ENCODE measurements at regions not wholly inside any gene's neighbourhood (a gene's known extent, or its start where the extent isn't known, plus 50 kb on each side); places are given as distances from the start of the nearest gene placed in this dataset.
"Not testable (repeated sequence)": the region's sequence is repeated elsewhere in the genome, so short reads cannot be mapped to it uniquely, and the experiment has no call there.

GRCh38 chr14:106280876-106281275, 754.5 kb downstream of the TMEM121 start:
- DNase-seq, result no peak
- no peaks in the 10 kb centered on the region for H3K36me3 ChIP-seq
- H3K9me3 ChIP-seq, result no peaks in the 10 kb centered on the region
- H3K4me3 ChIP-seq, result no peak overlapping the region
- no peaks in the 10 kb centered on the region for H3K27me3 ChIP-seq

GRCh38 chr14:106286697-106287290, 760.4 kb downstream of the TMEM121 start:
- Histone ChIP-seq H3K4me3 (no peak overlapping the region), H3K9me3 (no peaks in the 10 kb centered on the region), H3K27me3 (no peaks in the 10 kb centered on the region), H3K36me3 (no peaks in the 10 kb centered on the region)
- no peak for DNase-seq

- H3K27me3 ChIP-seq, result no peaks in the 10 kb centered on the region
- no peaks in the 10 kb centered on the region for H3K36me3 ChIP-seq
- no peak for DNase-seq
- no peak overlapping the region for H3K4me3 ChIP-seq
- no peaks in the 10 kb centered on the region for H3K9me3 ChIP-seq
Observed at GRCh38 chr14:106287506-106287905, 761.1 kb downstream of the TMEM121 start.

- DNase-seq, result no peak
- Histone ChIP-seq H3K27me3 (no peaks in the 10 kb centered on the region), H3K9me3 (no peaks in the 10 kb centered on the region), H3K36me3 (no peaks in the 10 kb centered on the region), H3K4me3 (no peak overlapping the region)
Observed at GRCh38 chr14:106291626-106292025, 765.2 kb downstream of the TMEM121 start.

GRCh38 chr14:106294324-106294723, 767.9 kb downstream of the TMEM121 start:
- Histone ChIP-seq H3K4me3 (no peak overlapping the region), H3K27me3 (no peaks in the 10 kb centered on the region), H3K36me3 (no peaks in the 10 kb centered on the region), H3K9me3 (no peaks in the 10 kb centered on the region)
- no peak for DNase-seq

- not testable (repeated sequence) for H3K27me3 ChIP-seq, H3K4me3 ChIP-seq, H3K9me3 ChIP-seq, DNase-seq, H3K36me3 ChIP-seq
Observed at GRCh38 chr14:106300951-106301510, 774.6 kb downstream of the TMEM121 start.

GRCh38 chr14:106301609-106302008, 775.2 kb downstream of the TMEM121 start:
- H3K27me3 ChIP-seq, H3K4me3 ChIP-seq, DNase-seq, H3K36me3 ChIP-seq, H3K9me3 ChIP-seq: not testable (repeated sequence)

GRCh38 chr14:106302661-106303060, 776.3 kb downstream of the TMEM121 start:
- no peaks in the 10 kb centered on the region for H3K27me3 ChIP-seq
- no peak for DNase-seq

GRCh38 chr14:106304271-106304670, 777.9 kb downstream of the TMEM121 start:
- Histone ChIP-seq H3K27me3 (no peaks in the 10 kb centered on the region), H3K36me3 (no peaks in the 10 kb centered on the region), H3K9me3 (no peaks in the 10 kb centered on the region), H3K4me3 (no peak overlapping the region)
- DNase-seq, result no peak

More at GRCh38 chr14:106302661-106303060, 776.3 kb downstream of the TMEM121 start:
- Histone ChIP-seq H3K36me3 (no peaks in the 10 kb centered on the region), H3K9me3 (no peaks in the 10 kb centered on the region), H3K4me3 (no peak overlapping the region)

- peak; percentile 11 for DNase-seq
- Histone ChIP-seq H3K27me3 (no peaks in the 10 kb centered on the region), H3K9me3 (no peaks in the 10 kb centered on the region), H3K4me3 (no peak overlapping the region), H3K36me3 (no peaks in the 10 kb centered on the region)
Observed at GRCh38 chr14:106308839-106309389, 782.5 kb downstream of the TMEM121 start.

- H3K27me3 ChIP-seq, result no peaks in the 10 kb centered on the region
- no peak for DNase-seq
- H3K9me3 ChIP-seq, result no peaks in the 10 kb centered on the region
- H3K4me3 ChIP-seq, result no peak overlapping the region
- H3K36me3 ChIP-seq, result no peaks in the 10 kb centered on the region
Observed at GRCh38 chr14:106309423-106309822, 783.0 kb downstream of the TMEM121 start.

- Histone ChIP-seq H3K27me3 (no peaks in the 10 kb centered on the region), H3K4me3 (no peak overlapping the region), H3K36me3 (no peaks in the 10 kb centered on the region), H3K9me3 (no peaks in the 10 kb centered on the region)
- DNase-seq, result no peak
Observed at GRCh38 chr14:106315436-106315835, 789.1 kb downstream of the TMEM121 start.

GRCh38 chr14:106317593-106317992, 791.2 kb downstream of the TMEM121 start:
- H3K27me3 ChIP-seq, result no peaks in the 10 kb centered on the region
- H3K4me3 ChIP-seq, result no peak overlapping the region
- H3K9me3 ChIP-seq, result no peaks in the 10 kb centered on the region
- no peak for DNase-seq
- no peaks in the 10 kb centered on the region for H3K36me3 ChIP-seq

GRCh38 chr14:106318700-106319099, 792.3 kb downstream of the TMEM121 start:
- Histone ChIP-seq H3K27me3 (no peaks in the 10 kb centered on the region), H3K4me3 (no peak overlapping the region), H3K9me3 (no peaks in the 10 kb centered on the region), H3K36me3 (no peaks in the 10 kb centered on the region)
- no peak for DNase-seq

GRCh38 chr14:106323970-106324369, 797.6 kb downstream of the TMEM121 start:
- H3K36me3 ChIP-seq, H3K27me3 ChIP-seq, H3K4me3 ChIP-seq, DNase-seq, H3K9me3 ChIP-seq: not testable (repeated sequence)

- Histone ChIP-seq H3K4me3 (no peak overlapping the region), H3K27me3 (no peaks in the 10 kb centered on the region), H3K36me3 (no peaks in the 10 kb centered on the region), H3K9me3 (no peaks in the 10 kb centered on the region)
- no peak for DNase-seq
Observed at GRCh38 chr14:106327234-106327633, 800.9 kb downstream of the TMEM121 start.

- H3K9me3 ChIP-seq, DNase-seq, H3K36me3 ChIP-seq, H3K27me3 ChIP-seq, H3K4me3 ChIP-seq: not testable (repeated sequence)
Observed at GRCh38 chr14:106327702-106328353, 801.4 kb downstream of the TMEM121 start.

- not testable (repeated sequence) for DNase-seq
Observed at GRCh38 chr14:106329243-106329642, 802.9 kb downstream of the TMEM121 start.

More at GRCh38 chr14:106329243-106329642, 802.9 kb downstream of the TMEM121 start:
- H3K36me3 ChIP-seq, H3K27me3 ChIP-seq, H3K9me3 ChIP-seq, H3K4me3 ChIP-seq: not testable (repeated sequence)
